Activated gamma-delta T cell treated with anti-CD3 and anti-CD28 coated beads, Interleukin-2, amount 50 U/mL, for 16 hours (primary cell): ENCODE measurements at regions not wholly inside any gene's neighbourhood (a gene's known extent, or its start where the extent isn't known, plus 50 kb on each side); places are given as distances from the start of the nearest gene placed in this dataset.

ENCODE experiments used
- DNase-seq: peaks from one replicate; pipeline ENCODE4 v3.0.0-alpha.2; 2020; ENCODE audit warnings: low read depth

DNA sequence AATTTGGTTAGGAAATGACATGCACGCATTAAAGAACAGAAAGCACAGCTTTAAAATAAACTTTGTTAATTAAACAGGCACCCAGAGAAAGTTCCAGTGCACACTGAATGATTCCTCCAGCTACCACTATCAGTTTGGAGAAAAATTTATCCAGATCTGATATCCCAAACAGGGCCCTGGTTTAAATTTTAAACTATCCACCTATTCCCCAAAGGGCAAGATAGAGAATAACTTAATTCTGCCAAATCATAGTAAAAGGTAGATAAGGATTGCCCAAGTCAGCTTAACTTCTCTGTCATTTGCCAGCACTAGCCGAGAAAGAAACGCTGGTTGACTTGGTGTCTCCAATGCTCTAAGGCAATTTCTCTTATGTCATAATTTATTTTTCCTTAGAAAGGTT, 321.9 kb upstream of the PKDCC start:
- DNase-seq, result no peak

DNA sequence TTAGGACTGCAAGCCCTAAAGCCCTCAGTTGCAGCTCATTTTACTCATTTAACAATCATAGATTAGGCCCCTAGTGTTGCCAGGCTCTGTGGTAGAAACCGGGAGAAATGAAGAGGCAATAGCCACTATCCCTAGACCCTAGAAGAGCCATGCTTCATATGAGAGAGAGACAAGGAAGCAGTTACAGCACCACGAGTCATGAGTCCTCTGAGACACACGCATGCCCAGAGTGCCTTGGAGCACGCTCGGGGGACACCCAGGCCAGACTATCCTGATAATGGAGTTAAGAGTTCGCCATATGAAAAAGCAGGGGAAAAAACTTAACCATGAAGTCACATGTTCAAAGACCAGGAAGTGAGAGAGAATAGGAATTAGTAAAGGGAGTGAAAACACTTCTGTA, 321.5 kb upstream of the PKDCC start:
- DNase-seq, result no peak

DNA sequence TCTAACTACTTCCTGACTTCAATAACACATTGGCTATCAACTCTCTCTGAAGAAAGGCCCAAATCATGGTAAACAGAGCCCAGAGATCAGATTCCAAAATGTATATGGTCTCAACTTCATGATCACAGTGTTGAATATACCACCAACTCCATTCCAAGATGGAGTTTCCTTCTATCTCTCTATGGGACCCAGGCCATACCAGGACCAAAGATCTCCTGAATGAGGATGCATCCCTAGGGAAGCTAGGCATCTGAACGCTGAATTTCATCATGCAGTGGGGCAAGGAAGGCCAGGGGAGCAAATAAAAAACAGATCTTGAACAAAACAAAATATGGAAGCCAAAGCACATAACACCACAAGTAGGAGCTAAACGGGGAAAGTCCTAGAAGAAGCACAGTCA, 320.7 kb upstream of the PKDCC start:
- no peak for DNase-seq

DNA sequence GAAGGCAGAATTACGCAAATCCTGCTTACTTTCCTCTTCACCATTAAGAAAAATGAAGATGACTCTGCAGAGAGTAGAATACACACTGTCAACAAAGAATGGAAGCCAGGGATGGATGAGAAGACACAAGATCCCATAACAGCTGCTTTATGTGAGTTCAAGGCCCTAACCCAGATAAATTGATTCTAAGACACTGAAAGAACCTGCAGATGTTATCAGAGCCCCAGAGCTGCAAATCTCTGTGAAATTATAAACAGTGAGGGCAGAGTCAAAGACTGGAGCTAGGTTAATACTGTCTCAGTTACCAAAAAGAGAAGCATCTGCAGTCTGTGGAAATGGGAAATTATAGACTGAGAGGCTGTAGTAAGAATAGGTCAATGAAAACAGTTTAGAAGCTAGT, 320.1 kb upstream of the PKDCC start:
- no peak for DNase-seq

DNA sequence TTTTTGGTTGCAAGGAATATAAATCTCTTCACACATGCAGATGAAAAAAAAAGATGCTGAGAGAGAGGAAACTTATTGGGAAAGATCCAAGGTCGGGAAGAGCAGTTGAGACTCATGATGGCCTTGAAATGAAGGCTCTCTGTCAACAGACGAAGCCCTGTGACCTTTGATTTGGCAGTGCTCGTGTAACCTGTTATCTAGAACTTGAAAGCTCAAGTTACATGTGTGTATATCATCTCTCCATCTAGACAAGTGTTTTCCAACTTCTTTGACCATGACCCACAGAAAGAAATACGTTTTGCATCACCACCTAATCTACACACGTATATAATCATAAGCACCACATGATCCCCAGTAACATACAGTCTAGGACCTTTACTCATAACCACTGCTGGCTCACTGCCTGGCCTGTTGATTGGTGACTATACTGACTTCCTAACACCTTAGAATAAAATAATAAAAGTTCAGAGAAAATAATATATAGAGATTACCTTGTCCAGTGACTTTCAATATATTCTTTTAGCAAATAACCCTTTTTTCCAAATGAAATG, 319.0 kb upstream of the PKDCC start:
- DNase-seq, result no peak

DNA sequence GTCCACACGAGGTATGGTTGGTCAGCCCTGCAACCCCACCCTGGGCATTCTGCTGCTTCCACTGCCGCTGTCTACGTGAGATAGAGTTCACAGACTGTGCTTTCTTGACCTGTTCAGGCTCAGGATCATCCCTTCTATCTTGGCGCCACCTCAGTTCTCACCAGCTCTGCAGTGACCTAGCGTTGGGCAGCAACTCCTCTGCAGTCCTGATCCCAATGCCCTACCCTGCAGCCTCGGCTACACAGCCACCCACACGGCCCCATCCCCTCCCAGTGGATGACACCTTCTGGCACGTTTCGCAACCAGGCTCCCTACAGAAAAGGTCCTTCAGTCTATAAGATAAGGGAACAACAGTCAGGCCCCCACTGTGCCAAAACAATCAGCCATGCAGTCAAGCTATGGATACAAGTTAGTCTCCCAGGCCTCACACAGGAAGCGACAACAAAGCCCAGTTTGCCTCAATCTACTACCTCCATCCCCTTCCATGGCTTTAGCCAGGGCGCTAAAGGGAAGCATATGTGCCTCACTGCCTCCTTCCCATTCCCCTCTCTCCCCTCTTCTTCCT, 317.9 kb upstream of the PKDCC start:
- DNase-seq, result no peak

DNA sequence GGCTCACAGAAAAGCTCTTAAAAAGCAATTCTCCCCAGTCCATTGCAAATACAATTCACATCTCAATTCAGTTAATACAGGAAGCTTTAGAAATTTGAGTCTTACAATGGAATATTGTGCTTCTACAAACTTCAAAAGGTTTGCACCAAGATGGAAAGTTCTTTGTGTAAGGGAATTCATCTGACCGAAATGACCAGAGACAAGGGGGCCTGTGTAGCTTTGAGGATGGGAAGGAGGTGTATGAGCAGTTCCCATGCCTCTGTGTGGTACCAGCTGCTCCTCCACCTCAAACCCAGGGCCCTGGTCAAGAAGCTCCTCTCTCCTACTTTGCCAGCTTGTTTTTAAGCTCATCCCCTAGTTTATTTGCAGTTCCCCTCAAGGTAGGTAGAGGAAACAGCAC, 312.8 kb upstream of the PKDCC start:
- no peak for DNase-seq

DNA sequence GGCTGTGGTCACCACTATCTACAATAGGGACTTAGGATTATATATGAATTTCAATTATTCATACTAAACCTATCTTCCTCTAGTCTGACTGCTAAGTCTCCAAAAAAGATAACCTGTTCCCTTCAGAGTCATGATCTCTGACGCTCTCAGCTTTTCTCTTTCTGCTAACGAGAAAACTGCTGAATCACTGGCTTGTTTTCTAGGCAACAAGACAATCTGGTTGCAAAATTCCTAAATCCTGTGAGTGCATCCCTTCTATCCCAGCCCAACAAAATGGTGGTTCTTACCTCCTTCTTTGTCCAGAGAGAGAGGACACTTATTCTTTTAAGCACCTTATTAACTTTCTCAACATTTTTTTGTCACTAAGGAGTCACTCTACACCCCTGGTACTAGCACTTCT, 312.3 kb upstream of the PKDCC start:
- no peak for DNase-seq

DNA sequence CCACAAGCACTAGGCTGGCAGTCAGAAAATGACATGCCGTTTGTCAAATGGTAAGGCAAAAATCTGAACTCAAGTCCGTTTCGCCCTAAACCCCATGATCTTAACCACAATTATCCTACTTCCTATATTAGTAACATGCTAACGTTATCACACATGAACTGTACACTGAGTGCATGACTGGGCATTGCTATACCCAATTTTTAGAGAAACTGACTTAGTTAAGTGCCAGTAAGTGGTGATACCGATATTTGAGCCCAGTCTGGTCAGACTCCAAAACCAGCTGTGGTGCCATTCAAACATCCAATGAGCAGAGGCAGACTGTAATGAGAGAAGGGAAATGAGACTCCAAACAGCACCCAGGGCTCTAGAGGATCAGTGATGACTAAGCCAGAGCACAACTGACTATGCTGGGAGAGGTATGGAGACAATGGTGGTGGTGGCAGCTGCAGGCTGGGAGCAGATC, 311.7 kb upstream of the PKDCC start:
- DNase-seq, result no peak

DNA sequence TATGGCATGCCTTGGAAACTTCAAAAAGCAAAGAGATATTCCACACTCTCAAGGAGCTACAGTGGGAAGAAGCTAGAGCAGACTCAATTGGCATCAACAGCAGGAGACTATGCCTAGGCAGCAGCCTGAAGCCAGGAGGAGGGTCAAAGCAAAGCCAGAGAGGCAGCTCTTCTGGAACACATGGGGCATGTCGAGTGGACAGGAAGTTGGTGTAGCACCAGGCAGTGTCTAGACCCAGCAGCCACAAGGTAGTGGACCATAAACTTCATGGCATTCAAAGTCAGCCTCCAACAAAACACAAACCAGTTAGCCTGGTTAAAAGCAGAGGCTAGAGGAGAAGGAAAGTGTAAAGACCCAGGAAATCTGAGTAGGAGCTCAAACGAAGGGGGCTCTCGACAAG, 311.2 kb upstream of the PKDCC start:
- DNase-seq, result no peak

DNA sequence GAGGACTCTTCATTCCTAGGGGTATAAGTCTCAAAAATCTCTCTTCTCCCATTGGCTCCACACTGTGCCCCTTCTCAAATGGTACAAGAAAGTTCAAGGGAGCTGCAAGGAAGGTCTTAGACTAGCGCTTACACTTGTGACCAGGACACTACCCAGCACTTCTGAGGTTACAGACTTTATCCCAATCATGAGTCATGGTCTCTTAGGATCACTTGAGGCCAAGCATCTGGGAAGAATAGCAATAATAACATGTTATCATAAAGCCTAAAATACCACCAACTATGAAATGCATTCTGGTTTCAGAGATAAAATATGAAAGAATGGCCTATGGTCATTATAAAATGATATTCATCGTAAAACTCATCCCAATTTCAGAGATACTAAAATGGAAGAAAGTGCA, 309.9 kb upstream of the PKDCC start:
- no peak for DNase-seq

DNA sequence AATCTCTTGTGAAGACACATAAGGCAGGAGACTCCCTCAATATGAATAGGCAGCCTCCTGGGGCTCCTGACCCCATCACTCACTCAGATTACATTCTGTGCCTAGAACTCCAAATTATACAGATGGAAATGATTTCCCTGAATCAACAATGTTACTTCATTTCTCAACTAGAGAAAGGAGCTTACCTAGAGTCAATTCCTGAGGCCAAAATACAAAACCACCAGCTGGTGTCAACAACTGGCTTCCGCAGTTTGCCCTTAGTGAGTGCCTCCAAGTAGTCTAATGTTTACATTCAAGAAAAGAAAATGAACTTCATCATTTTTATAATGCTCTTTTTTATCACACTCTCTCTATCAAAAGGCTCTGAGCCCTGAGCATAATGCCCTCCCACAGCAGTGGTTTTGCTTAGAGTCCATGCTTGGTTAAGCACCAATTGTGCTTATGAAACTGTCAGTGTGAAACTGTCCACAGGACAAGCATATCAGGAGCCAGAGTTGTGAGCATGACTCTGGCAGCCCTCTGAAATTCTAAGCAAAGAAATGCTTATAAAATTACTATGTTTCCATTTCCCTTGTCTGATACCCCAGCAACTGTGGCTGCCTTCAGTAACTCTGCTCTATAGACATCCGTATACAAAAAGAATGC, 305.7 kb upstream of the PKDCC start:
- no peak for DNase-seq

DNA sequence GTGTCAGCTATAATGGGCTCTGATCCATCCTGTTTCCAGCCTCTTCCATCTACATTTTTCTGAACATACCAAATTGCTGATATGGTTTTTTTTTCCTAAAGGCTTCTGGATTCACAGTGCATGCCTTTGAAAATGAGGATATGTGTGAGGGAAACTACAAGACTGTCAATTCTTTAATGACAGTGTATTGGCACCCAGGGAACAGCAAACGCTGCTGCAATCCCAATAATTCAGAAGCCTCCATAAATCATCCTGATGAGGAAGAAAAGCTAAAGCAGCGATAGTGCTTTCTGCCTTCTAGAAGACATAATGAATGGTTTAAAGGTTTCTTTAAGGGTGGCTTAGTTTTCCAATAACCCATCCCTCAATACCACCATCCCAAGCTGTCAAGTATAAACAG, 304.5 kb upstream of the PKDCC start:
- no peak for DNase-seq

DNA sequence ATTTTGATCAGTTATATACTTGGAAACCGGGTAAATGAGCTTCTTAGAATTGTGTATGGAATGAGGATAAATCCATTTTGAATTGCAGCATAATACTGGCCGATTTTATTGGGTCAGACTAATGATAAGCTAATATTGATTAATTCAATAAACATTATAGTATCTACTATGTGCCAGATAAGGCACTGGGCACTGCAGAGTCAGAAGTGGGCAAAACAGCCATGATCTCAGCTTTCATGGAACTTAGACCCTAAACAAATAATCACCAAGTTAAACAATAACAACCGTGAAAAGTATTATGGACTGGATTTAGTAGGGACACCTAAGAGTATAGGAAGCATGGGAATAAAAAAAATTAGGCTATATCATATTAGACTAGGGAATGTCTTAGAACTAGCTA, 297.0 kb upstream of the PKDCC start:
- DNase-seq, result no peak

DNA sequence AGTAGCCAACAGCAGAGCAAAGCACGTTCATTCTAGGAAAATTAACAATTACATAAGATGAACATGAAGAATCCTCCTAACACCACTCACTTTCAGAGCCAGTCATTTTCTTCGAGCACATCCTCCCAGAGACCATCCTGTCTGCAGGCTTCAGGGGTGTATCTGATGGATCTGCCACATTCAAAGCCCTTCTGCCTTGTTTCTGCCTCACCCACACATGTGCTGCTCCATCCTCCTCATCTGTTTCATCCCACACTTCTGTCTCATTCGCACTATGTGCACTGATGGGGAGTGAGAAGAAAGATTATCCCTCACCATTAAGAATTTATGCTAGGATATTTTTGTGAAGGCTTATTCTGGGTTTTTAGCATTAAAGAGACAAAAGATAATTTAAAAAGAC, 287.9 kb upstream of the PKDCC start:
- DNase-seq, result no peak

DNA sequence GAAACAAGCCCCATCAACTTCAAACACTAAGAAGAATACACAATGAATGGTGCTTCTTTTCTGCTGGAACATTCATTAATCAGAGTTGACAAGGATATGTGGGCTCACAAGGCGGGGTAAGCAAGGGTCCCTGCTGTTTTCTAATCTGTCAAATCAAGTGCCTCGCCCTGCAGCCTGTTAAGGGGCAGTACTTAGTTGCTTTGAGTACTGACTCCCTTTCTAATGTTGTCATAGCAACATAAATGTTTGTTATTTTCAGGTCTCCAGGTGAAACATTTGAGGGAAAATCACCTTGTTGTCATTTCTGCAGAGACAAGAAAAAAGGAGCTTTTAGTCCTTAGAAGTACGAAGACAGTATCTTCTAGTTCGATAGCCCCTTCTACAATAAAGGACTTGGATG, 284.7 kb upstream of the PKDCC start:
- no peak for DNase-seq

DNA sequence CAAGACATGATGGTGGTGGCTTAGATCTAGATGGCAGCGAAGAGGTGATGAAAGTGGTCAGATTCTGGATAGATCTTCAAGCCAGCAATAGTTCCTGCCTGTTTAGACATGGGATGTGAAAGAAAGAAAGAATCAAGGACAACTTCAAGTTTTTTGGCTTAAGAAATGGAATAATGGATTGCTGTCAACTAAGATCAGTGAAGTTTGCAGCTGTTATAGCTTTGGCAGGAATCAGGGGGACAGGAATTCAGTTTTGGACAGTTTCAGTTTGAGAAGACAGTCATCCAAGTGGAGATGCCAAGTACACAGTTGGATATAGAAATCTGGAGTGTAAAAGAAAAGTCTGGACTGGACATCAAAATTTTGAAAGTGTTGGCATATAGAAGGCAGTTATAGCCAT, 283.7 kb upstream of the PKDCC start:
- DNase-seq, result no peak

DNA sequence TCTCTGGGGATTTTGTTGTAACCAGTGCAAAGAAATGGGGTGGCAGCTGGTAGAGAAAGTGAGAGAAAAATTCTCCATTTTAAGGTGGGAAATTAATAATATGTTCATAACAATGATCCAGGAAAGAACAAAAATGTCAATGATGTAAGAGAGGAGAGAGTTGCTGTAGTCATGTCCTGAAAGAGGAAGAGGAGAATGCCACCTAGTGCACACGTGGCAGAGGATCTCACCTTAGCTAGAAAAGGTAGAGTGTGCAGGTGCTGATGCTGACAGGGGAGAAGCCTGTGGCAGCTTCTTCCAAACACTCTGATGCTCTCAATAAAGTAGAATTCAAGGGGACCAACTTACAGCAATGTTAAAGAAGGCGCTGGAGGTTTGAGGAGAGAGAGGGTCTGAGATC, 282.9 kb upstream of the PKDCC start:
- DNase-seq, result no peak

DNA sequence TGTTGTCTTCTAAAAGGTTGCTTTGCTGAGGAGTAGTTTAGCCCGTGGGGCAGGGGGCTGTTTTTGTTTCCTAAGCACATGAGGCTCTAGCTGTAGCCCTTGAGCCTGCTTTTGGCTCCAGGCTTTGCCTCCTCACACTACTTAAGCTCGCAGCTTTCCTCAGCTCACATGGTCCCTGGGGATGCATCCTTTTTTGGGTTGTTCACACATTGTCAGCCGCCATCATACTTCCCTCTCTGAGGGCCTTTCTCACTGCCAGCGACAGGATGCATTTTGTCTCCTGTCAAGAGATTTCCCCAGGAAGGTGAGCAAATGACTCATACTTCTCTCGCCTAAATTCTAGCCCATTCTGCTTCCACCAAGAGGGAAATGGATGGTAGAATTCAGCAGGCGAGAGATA, 279.5 kb upstream of the PKDCC start:
- DNase-seq, result no peak

DNA sequence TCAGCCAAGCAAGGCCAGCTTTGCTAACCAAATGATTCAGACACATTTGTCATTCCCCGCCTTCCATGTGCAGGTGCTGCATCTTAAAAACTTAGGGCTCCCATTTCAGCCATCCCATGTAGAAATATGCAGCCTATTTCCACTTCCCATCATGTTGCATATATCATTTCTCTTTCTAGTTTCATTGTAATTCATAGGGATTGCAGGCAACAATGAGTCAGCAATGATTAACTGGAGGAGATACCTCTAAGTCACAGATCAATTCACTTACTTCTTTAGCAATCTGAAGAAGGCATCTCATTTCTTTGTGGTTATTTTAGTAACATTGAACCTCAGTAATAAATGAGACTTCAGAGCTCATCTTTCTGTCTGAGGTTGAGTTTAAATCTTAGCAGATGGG, 276.1 kb upstream of the PKDCC start:
- no peak for DNase-seq

DNA sequence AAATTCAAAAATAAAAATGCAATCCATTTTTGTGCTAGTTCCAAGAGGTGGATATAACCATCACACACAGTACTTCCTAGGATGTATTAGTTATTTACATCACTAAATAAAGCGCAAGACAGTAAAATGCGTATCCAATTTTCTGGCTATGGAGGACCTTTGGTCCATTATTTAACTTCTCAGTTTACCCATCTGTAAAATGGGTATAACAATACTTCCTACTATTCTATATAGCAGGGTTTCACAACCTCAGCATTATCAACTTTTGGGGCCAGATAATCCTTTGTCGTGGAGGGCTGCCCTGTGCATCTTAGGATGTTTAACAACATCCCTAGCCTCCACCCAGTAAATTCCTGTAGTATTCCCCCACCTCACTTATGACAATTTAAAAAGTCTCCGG, 275.1 kb upstream of the PKDCC start:
- no peak for DNase-seq

DNA sequence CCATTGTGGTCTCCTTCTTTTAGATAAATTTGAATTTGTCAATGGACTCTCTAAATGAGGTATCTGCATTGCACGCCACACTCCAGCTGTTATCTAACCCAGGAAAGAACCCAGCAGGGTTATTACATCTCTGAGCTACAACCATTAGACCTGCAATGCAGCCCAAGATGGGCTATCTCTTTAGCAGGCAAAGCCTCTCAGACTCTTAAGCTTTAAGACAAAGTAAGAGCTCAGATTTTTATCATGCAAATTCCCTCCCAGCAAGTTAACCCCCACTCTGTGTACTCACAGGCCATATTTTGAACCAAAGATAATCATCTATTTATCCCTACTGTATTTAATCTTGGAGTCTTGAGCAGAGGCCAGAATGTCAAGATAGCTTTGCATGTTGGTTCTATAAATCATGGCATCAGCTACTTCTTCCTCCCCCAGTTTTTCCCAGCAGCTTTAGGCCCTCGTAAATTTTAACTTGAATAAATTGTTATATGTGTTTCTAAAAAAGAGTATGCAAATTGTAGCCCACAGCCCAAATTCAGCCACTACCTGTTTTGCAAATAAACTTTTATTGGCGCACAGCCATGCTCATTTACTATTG, 273.7 kb upstream of the PKDCC start:
- DNase-seq, result no peak

DNA sequence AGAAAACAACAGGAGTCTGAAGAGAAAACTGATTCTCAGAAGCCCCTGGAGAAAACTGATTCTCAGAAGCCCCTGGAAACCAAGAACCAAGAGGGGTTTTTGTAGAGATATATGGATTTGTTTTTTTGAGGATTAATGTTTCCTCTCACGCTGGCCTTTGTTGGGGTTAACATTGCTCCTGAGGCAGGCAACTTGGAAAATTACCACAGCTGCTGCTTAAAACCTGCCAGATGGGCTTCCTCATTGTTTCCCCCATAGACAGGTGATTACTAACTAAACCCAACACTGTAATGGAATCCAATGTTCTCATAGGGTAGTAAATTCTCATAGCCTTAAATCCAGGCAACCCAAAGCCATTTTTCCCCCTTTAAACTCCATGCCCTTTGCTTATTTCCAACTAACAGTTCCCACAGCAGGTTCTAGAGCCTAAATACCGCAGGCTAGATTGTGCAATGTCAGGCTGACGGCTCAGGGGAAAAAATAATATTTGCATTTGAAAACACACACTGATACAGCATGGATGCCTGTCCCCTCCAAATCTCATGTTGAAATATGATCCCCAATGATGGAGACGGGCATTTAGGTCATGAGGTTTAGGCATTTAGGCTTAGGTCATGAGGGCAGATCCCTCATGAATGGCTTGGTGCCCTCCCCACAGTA, 272.3 kb upstream of the PKDCC start:
- no peak for DNase-seq
